Ishikawa (cell line): ENCODE measurements at regions not wholly inside any gene's neighbourhood (a gene's known extent, or its start where the extent isn't known, plus 50 kb on each side); places are given as distances from the start of the nearest gene placed in this dataset.

Source experiments
- CEBPB ChIP-seq: IDR thresholded peaks from 2 replicates; pipeline ENCODE4 v1.6.1; 2012
- CREB1 ChIP-seq: IDR thresholded peaks from 2 replicates; pipeline ENCODE4 v1.6.1; 2012; ENCODE audit warnings: low read depth
- EGR1 ChIP-seq: IDR thresholded peaks from 2 replicates; pipeline ENCODE4 v1.6.1; 2012
- EP300 ChIP-seq: IDR thresholded peaks from 2 replicates; pipeline ENCODE4 v1.6.1; 2012; ENCODE audit warnings: borderline replicate concordance
- FOXM1 ChIP-seq: IDR thresholded peaks from 2 replicates; pipeline ENCODE4 v1.6.1; 2012; ENCODE audit warnings: low read depth, borderline replicate concordance
- MAX ChIP-seq: IDR thresholded peaks from 2 replicates; pipeline ENCODE4 v1.6.1; 2012
- NFIC ChIP-seq: IDR thresholded peaks from 2 replicates; pipeline ENCODE4 v1.6.1; 2012
- RAD21 ChIP-seq: IDR thresholded peaks from 2 replicates; pipeline ENCODE4 v1.6.1; 2012; ENCODE audit warnings: low read depth
- REST ChIP-seq: IDR thresholded peaks from 2 replicates; pipeline ENCODE4 v1.6.1; 2012; ENCODE audit warnings: low read depth, mild to moderate bottlenecking
- TAF1 ChIP-seq: IDR thresholded peaks from 2 replicates; pipeline ENCODE4 v1.6.1; 2012; ENCODE audit warnings: low read depth, mild to moderate bottlenecking
- TCF12 ChIP-seq: IDR thresholded peaks from 2 replicates; pipeline ENCODE4 v1.6.1; 2012; ENCODE audit warnings: low read depth
- TEAD4 ChIP-seq: IDR thresholded peaks from 2 replicates; pipeline ENCODE4 v1.6.1; 2012
- USF1 ChIP-seq: IDR thresholded peaks from 2 replicates; pipeline ENCODE4 v1.6.1; 2012
- YY1 ChIP-seq: IDR thresholded peaks from 2 replicates; pipeline ENCODE4 v1.6.1; 2012; ENCODE audit warnings: low read depth
- ZBTB7A ChIP-seq: IDR thresholded peaks from 2 replicates; pipeline ENCODE4 v1.6.1; 2012; ENCODE audit warnings: low read depth

- TF ChIP-seq CREB1 (no peak), FOXM1 (no peak), TCF12 (no peak), RAD21 (no peak), EGR1 (no peak), REST (no peak), TEAD4 (no peak), USF1 (no peak), ZBTB7A (no peak), MAX (no peak), CEBPB (no peak), YY1 (no peak)
These were observed 596.7 kb upstream of the UBE2E2 start for GRCh38 chr3:22606461-22606860.

GRCh38 chr3:22606938-22607337 is 596.2 kb upstream of the UBE2E2 start:
- TF ChIP-seq NFIC (no peak), USF1 (no peak), RAD21 (no peak), TEAD4 (no peak), FOXM1 (no peak), TCF12 (no peak), EP300 (no peak), TAF1 (no peak), YY1 (no peak), ZBTB7A (no peak), CREB1 (no peak), CEBPB (no peak), EGR1 (no peak), REST (no peak), MAX (no peak)

- no peak for TF ChIP-seq USF1
- no peak for TF ChIP-seq TAF1
These were observed 595.0 kb upstream of the UBE2E2 start for GRCh38 chr3:22608093-22608492.

GRCh38 chr3:22608721-22609120 is 594.4 kb upstream of the UBE2E2 start:
- TF ChIP-seq USF1 (no peak), FOXM1 (no peak), MAX (no peak)

GRCh38 chr3:22609139-22609538 is 594.0 kb upstream of the UBE2E2 start:
- TF ChIP-seq ZBTB7A (no peak), CEBPB (no peak), TAF1 (no peak), TCF12 (no peak), USF1 (no peak), FOXM1 (no peak), EGR1 (no peak), CREB1 (no peak), TEAD4 (no peak), RAD21 (no peak), REST (no peak), YY1 (no peak), MAX (no peak), EP300 (no peak), NFIC (no peak)
